ENCODE measurements at regions not wholly inside any gene's neighbourhood (a gene's known extent, or its start where the extent isn't known, plus 50 kb on each side); places are given as distances from the start of the nearest gene placed in this dataset.

DNA sequence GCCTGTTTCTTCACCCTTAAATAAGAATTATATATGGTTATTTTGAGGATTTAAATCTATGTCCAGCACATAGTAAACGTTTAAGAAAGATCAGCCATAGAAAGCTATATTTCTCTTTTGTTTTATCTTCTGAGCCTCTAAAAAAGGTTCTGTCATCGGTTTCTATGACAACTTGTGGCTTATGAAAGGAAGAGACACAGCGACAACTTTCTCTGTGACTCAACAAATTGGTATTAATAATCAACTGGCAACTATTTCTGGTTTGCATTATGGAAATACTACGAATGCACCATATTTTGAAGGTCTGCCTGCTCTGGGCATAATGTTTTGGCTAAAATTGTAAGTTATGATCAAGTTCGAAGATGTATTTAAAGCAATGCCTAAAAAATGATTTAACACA, 751.0 kb downstream of the CD109 start:
- TF ChIP-seq CTCF (conservative IDR thresholded peaks at IDR 0.05) (no peak), ZFX (IDR thresholded peaks at IDR 0.05) (no peak)
